H1 (cell line): ENCODE measurements at regions not wholly inside any gene's neighbourhood (a gene's known extent, or its start where the extent isn't known, plus 50 kb on each side); places are given as distances from the start of the nearest gene placed in this dataset.

Experiments used
- CTCF ChIA-PET: fragments of 300-600 bp; sonication (Branson Sonifier 250); formaldehyde crosslinking; loops from one replicate; lab custom pipeline; 2021; ENCODE audit not compliant: partially characterized antibody; lab: Charles Lee
- POLR2A ChIA-PET: fragments of 300-600 bp; sonication (Branson Sonifier 250); formaldehyde crosslinking; loops from one replicate; lab custom pipeline; 2021; ENCODE audit warnings: inconsistent platforms; ENCODE audit not compliant: partially characterized antibody; lab: Charles Lee
- DNase-seq, 2 experiments: peaks; one replicate each; pipeline versions ENCODE4 v3.0.0 to v3.0.0-alpha.2; 2010 to 2022; ENCODE audit warnings: low spot score in 2 of 2, low read depth in 1 of 2, mixed read lengths in 1 of 2
- FAIRE-seq: peaks from 2 replicates; lab custom pipeline; 2011; peaks lifted over from hg19 to GRCh38; lab: Jason Lieb, UNC
- H2AFZ ChIP-seq: 2 replicates; pipeline ENCODE4 v1.8.1; 2012; ENCODE audit warnings: low read length, inconsistent platforms
- H2AK5ac ChIP-seq: 2 replicates; pipeline ENCODE4 v1.6.1; 2013; ENCODE audit warnings: low read depth, low read length
- H2BK120ac ChIP-seq: replicated peaks from 2 replicates; pipeline ENCODE3; 2013; ENCODE audit warnings: low read depth, low read length, inconsistent platforms
- H2BK12ac ChIP-seq: 2 replicates; pipeline ENCODE4 v1.6.1; 2013; ENCODE audit warnings: low read depth, low read length
- H2BK15ac ChIP-seq: 2 replicates; pipeline ENCODE4 v1.6.1; 2013; ENCODE audit warnings: low read length
- H2BK20ac ChIP-seq: 2 replicates; pipeline ENCODE4 v1.6.1; 2013; ENCODE audit warnings: low read length
- H2BK5ac ChIP-seq: 2 replicates; pipeline ENCODE4 v1.6.1; 2013; ENCODE audit warnings: low read depth, low read length
- H3K14ac ChIP-seq: 2 replicates; pipeline ENCODE4 v1.6.1; 2013; ENCODE audit warnings: inconsistent platforms; ENCODE audit not compliant: insufficient read length
- H3K18ac ChIP-seq: 2 replicates; pipeline ENCODE4 v1.6.1; 2013; ENCODE audit warnings: low read length; ENCODE audit errors: extremely low read depth
- H3K23ac ChIP-seq: 2 replicates; pipeline ENCODE4 v1.6.1; 2013; ENCODE audit warnings: inconsistent platforms; ENCODE audit not compliant: insufficient read length
- H3K23me2 ChIP-seq: 2 replicates; pipeline ENCODE4 v1.6.1; 2013; ENCODE audit warnings: low read depth, low read length
- H3K27ac ChIP-seq: 2 replicates; pipeline ENCODE4 v1.6.1; 2011; ENCODE audit warnings: low read depth, low read length, inconsistent platforms
- H3K27me3 ChIP-seq, 4 experiments: replicated peaks in 1 of 4; 1 replicate in 1 of 4; 2 replicates in 3 of 4; pipeline versions ENCODE4 v1.6.1 to v1.8.1; 2011 to 2013; ENCODE audit warnings: low read length in 3 of 4, mild to moderate bottlenecking in 3 of 4, inconsistent platforms in 2 of 4, mixed read lengths in 2 of 4, moderate library complexity in 1 of 4; ENCODE audit not compliant: control insufficient read depth in 3 of 4, insufficient read depth in 3 of 4; ENCODE audit errors: extremely low read depth in 1 of 4
- H3K36me3 ChIP-seq, 4 experiments: 2 replicates each; pipeline versions ENCODE4 v1.6.1 to v1.8.1; 2011 to 2013; ENCODE audit warnings: mild to moderate bottlenecking in 4 of 4, low read length in 3 of 4, moderate library complexity in 2 of 4, control low read depth in 1 of 4, inconsistent platforms in 1 of 4; ENCODE audit not compliant: insufficient read depth in 4 of 4, control insufficient read depth in 2 of 4
- H3K4ac ChIP-seq: replicated peaks from 2 replicates; pipeline ENCODE3; 2013; ENCODE audit warnings: low read length, low read depth, mixed read lengths, inconsistent platforms; ENCODE audit not compliant: insufficient read length
- H3K4me1 ChIP-seq, 4 experiments: replicated peaks in 1 of 4; 1 replicate in 1 of 4; 2 replicates in 3 of 4; pipeline versions ENCODE4 v1.6.1 to v1.8.1; 2011 to 2013; ENCODE audit warnings: low read length in 3 of 4, inconsistent platforms in 2 of 4, mixed read lengths in 1 of 4; ENCODE audit not compliant: insufficient read depth in 4 of 4, control insufficient read depth in 3 of 4
- H3K4me2 ChIP-seq, 2 experiments: 2 replicates each; pipeline versions ENCODE4 v1.6.1 to v1.8.1; 2011 to 2013; ENCODE audit warnings: low read depth in 2 of 2, low read length in 2 of 2, control low read depth in 1 of 2, inconsistent platforms in 1 of 2, mild to moderate bottlenecking in 1 of 2; ENCODE audit not compliant: insufficient read depth in 1 of 2
- H3K4me3 ChIP-seq, 4 experiments: fragments of 200-600, 300-600 bp in 1 of 4; sonication (generic), shearing (Covaris generic), sonication (Bioruptor Twin) in 1 of 4; 2 replicates each; pipeline versions ENCODE4 v1.5.1 to v1.8.1; 2011 to 2016; ENCODE audit warnings: low read length in 4 of 4, low read depth in 3 of 4, control low read depth in 2 of 4, inconsistent platforms in 2 of 4, mild to moderate bottlenecking in 2 of 4, mixed read lengths in 1 of 4, moderate library complexity in 1 of 4; ENCODE audit not compliant: insufficient read depth in 2 of 4; ENCODE audit errors: extremely low read depth in 1 of 4
- H3K56ac ChIP-seq: replicated peaks from 2 replicates; pipeline ENCODE3; 2013; ENCODE audit warnings: low read depth, mild to moderate bottlenecking, mixed read lengths, low read length, inconsistent platforms; ENCODE audit not compliant: insufficient read length
- H3K79me1 ChIP-seq: 2 replicates; pipeline ENCODE4 v1.6.1; 2013; ENCODE audit warnings: low read depth, low read length, control low read depth
- H3K79me2 ChIP-seq, 2 experiments: 2 replicates each; pipeline versions ENCODE4 v1.6.1 to v1.8.1; 2012 to 2013; ENCODE audit warnings: low read length in 2 of 2, mild to moderate bottlenecking in 2 of 2, inconsistent platforms in 1 of 2; ENCODE audit not compliant: insufficient read depth in 2 of 2, control insufficient read depth in 1 of 2
- H3K9ac ChIP-seq, 4 experiments: replicated peaks in 1 of 4; 1 replicate in 1 of 4; 2 replicates in 3 of 4; pipeline versions ENCODE4 v1.6.1 to v1.8.1; 2011 to 2013; ENCODE audit warnings: low read depth in 3 of 4, low read length in 3 of 4, control low read depth in 2 of 4, mild to moderate bottlenecking in 2 of 4, moderate library complexity in 2 of 4, inconsistent platforms in 1 of 4; ENCODE audit errors: extremely low read depth in 1 of 4
- H3K9me3 ChIP-seq, 2 experiments: 2 replicates each; pipeline versions ENCODE4 v1.6.1 to v1.8.1; 2012 to 2013; ENCODE audit warnings: mild to moderate bottlenecking in 2 of 2, moderate library complexity in 2 of 2, control low read depth in 1 of 2, inconsistent platforms in 1 of 2, low read depth in 1 of 2, low read length in 1 of 2, mixed read lengths in 1 of 2; ENCODE audit not compliant: insufficient read depth in 2 of 2
- H4K20me1 ChIP-seq, 2 experiments: replicated peaks in 1 of 2; 2 replicates each; pipeline versions ENCODE3 to v1.8.1; 2011 to 2013; ENCODE audit warnings: inconsistent platforms in 2 of 2, low read length in 2 of 2, mild to moderate bottlenecking in 1 of 2; ENCODE audit not compliant: insufficient read depth in 2 of 2, control insufficient read depth in 1 of 2
- H4K5ac ChIP-seq: 2 replicates; pipeline ENCODE4 v1.6.1; 2013; ENCODE audit warnings: low read length, low read depth, mixed read lengths, inconsistent platforms; ENCODE audit not compliant: insufficient read length
- H4K8ac ChIP-seq: 2 replicates; pipeline ENCODE4 v1.8.0; 2013; ENCODE audit warnings: mild to moderate bottlenecking, moderate library complexity, low read length, inconsistent platforms; ENCODE audit not compliant: insufficient read depth; ENCODE audit errors: extremely low read depth
- H4K91ac ChIP-seq: replicated peaks from 2 replicates; pipeline ENCODE3; 2013; ENCODE audit warnings: low read length, mixed read lengths, inconsistent platforms; ENCODE audit not compliant: insufficient read length
- WGBS, 2 experiments: shearing (Covaris generic) in 1 of 2; methylation state at CpG; one replicate each; pipeline versions ENCODE4 v1.1.6 to v1.1.7; 2013 to 2015; ENCODE audit warnings: low lambda C conversion rate in 2 of 2, mixed read lengths in 2 of 2, inconsistent platforms in 1 of 2, low coverage in 1 of 2, missing lambda C conversion rate in 1 of 2; ENCODE audit not compliant: insufficient replicate concordance in 2 of 2, insufficient coverage in 1 of 2, insufficient read length in 1 of 2; ENCODE audit errors: extremely low coverage in 1 of 2, missing lambda C conversion rate in 1 of 2; 5-methylcytosine and 5-hydroxymethylcytosine counted together
- TF ChIP-seq, protein P1 (sequence below): fragments of 300-600 bp; sonication (generic); IDR thresholded peaks from 2 replicates; pipeline ENCODE4 v1.7.1; 2012; ENCODE audit warnings: low read length, moderate library complexity, mild to moderate bottlenecking, inconsistent platforms; ENCODE audit not compliant: insufficient replicate concordance

DNA sequence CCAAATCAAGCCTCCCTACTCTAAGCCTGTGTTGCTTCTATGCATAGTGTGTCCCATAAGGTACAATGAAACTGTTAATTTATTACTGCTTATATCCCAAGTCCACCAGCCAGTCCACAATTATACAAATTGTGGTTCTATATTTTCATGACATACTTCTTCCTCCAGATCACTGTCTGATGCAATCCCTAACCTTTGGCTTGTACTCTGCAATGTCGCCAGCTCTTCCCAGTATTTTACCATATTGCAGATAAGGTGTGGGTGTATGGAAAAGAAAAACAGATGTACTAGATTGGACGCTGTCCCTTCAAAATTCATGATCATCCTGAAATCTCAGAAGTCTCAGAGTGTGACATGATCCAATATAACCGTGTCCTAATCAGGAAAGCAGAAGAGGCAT, 286.2 kb downstream of the GASK1B start:
- Histone ChIP-seq H4K8ac (no peak overlapping the region), H3K79me2 (no peaks in the 10 kb centered on the region), H3K4me2 (no peak overlapping the region), H3K9ac (no peak overlapping the region), H3K4me1 (no peaks in the 10 kb centered on the region; a peak in 1 of 7 replicates), H3K4ac (no peak overlapping the region), H2BK15ac (no peak overlapping the region), H2BK20ac (no peak overlapping the region), H3K56ac (no peak overlapping the region), H3K9me3 (no peaks in the 10 kb centered on the region), H3K4me3 (no peak overlapping the region), H3K14ac (no peak overlapping the region), H4K20me1 (no peaks in the 10 kb centered on the region), H3K79me1 (no peaks in the 10 kb centered on the region), H3K23ac (no peak overlapping the region), H2AK5ac (no peak overlapping the region), H4K5ac (no peak overlapping the region), H2BK120ac (no peak overlapping the region), H3K23me2 (no peaks in the 10 kb centered on the region), H2BK5ac (no peak overlapping the region), H4K91ac (no peak overlapping the region), H3K18ac (no peak overlapping the region), H2BK12ac (no peak overlapping the region), H3K27ac (no peak overlapping the region), H3K27me3 (peaks cover 0 to 1% (median 0%) of the 10 kb centered on the region in 4 experiments; a peak in 1 of 7 replicates), H2AFZ (no peak overlapping the region), H3K36me3 (no peaks in the 10 kb centered on the region)
- DNase-seq (no peak), FAIRE-seq (no peak)
- WGBS, 2 experiments: 96% methylated on average over 3 of the region's 3 CpGs; no CpG with 5 or more reads in 1 of the 2 experiments
- ChIA-PET POLR2A (no interaction called here), CTCF (no interaction called here)
- TF ChIP-seq, protein P1, sequence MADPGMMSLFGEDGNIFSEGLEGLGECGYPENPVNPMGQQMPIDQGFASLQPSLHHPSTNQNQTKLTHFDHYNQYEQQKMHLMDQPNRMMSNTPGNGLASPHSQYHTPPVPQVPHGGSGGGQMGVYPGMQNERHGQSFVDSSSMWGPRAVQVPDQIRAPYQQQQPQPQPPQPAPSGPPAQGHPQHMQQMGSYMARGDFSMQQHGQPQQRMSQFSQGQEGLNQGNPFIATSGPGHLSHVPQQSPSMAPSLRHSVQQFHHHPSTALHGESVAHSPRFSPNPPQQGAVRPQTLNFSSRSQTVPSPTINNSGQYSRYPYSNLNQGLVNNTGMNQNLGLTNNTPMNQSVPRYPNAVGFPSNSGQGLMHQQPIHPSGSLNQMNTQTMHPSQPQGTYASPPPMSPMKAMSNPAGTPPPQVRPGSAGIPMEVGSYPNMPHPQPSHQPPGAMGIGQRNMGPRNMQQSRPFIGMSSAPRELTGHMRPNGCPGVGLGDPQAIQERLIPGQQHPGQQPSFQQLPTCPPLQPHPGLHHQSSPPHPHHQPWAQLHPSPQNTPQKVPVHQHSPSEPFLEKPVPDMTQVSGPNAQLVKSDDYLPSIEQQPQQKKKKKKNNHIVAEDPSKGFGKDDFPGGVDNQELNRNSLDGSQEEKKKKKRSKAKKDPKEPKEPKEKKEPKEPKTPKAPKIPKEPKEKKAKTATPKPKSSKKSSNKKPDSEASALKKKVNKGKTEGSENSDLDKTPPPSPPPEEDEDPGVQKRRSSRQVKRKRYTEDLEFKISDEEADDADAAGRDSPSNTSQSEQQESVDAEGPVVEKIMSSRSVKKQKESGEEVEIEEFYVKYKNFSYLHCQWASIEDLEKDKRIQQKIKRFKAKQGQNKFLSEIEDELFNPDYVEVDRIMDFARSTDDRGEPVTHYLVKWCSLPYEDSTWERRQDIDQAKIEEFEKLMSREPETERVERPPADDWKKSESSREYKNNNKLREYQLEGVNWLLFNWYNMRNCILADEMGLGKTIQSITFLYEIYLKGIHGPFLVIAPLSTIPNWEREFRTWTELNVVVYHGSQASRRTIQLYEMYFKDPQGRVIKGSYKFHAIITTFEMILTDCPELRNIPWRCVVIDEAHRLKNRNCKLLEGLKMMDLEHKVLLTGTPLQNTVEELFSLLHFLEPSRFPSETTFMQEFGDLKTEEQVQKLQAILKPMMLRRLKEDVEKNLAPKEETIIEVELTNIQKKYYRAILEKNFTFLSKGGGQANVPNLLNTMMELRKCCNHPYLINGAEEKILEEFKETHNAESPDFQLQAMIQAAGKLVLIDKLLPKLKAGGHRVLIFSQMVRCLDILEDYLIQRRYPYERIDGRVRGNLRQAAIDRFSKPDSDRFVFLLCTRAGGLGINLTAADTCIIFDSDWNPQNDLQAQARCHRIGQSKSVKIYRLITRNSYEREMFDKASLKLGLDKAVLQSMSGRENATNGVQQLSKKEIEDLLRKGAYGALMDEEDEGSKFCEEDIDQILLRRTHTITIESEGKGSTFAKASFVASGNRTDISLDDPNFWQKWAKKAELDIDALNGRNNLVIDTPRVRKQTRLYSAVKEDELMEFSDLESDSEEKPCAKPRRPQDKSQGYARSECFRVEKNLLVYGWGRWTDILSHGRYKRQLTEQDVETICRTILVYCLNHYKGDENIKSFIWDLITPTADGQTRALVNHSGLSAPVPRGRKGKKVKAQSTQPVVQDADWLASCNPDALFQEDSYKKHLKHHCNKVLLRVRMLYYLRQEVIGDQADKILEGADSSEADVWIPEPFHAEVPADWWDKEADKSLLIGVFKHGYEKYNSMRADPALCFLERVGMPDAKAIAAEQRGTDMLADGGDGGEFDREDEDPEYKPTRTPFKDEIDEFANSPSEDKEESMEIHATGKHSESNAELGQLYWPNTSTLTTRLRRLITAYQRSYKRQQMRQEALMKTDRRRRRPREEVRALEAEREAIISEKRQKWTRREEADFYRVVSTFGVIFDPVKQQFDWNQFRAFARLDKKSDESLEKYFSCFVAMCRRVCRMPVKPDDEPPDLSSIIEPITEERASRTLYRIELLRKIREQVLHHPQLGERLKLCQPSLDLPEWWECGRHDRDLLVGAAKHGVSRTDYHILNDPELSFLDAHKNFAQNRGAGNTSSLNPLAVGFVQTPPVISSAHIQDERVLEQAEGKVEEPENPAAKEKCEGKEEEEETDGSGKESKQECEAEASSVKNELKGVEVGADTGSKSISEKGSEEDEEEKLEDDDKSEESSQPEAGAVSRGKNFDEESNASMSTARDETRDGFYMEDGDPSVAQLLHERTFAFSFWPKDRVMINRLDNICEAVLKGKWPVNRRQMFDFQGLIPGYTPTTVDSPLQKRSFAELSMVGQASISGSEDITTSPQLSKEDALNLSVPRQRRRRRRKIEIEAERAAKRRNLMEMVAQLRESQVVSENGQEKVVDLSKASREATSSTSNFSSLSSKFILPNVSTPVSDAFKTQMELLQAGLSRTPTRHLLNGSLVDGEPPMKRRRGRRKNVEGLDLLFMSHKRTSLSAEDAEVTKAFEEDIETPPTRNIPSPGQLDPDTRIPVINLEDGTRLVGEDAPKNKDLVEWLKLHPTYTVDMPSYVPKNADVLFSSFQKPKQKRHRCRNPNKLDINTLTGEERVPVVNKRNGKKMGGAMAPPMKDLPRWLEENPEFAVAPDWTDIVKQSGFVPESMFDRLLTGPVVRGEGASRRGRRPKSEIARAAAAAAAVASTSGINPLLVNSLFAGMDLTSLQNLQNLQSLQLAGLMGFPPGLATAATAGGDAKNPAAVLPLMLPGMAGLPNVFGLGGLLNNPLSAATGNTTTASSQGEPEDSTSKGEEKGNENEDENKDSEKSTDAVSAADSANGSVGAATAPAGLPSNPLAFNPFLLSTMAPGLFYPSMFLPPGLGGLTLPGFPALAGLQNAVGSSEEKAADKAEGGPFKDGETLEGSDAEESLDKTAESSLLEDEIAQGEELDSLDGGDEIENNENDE: no peak
